ENCODE measurements at regions not wholly inside any gene's neighbourhood (a gene's known extent, or its start where the extent isn't known, plus 50 kb on each side); places are given as distances from the start of the nearest gene placed in this dataset.

DNA sequence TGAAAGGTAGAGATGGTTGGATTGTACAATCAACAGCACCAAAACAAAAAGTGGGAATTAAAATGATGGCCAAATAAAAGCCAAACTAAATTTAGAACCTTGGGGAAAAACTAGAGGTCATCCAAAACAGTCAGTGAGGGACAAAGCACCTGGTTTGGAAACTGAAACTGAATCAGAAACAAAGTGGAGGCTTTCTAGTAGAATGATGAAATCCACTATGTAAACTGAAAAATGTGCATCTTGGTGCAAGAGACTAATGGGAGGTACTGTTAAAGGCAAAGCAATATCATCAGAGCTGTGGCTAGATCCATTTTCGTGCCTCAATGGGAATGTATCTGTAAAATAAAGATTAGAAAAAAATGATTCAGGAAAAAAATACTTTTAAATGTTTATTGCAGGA is 380.0 kb upstream of the GJE1 start:
- TF ChIP-seq, protein P1, sequence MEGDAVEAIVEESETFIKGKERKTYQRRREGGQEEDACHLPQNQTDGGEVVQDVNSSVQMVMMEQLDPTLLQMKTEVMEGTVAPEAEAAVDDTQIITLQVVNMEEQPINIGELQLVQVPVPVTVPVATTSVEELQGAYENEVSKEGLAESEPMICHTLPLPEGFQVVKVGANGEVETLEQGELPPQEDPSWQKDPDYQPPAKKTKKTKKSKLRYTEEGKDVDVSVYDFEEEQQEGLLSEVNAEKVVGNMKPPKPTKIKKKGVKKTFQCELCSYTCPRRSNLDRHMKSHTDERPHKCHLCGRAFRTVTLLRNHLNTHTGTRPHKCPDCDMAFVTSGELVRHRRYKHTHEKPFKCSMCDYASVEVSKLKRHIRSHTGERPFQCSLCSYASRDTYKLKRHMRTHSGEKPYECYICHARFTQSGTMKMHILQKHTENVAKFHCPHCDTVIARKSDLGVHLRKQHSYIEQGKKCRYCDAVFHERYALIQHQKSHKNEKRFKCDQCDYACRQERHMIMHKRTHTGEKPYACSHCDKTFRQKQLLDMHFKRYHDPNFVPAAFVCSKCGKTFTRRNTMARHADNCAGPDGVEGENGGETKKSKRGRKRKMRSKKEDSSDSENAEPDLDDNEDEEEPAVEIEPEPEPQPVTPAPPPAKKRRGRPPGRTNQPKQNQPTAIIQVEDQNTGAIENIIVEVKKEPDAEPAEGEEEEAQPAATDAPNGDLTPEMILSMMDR (IDR thresholded peaks at IDR 0.05; ENCODE audit: low read length): no peak
- TF ChIP-seq EZH2 (optimal IDR thresholded peaks at IDR 0.05; ENCODE audit: low read depth, low read length) (no peak), EZH2phosphoT487 (IDR thresholded peaks at IDR 0.05; ENCODE audit: low read length) (no peak)
